ENCODE measurements at regions not wholly inside any gene's neighbourhood (a gene's known extent, or its start where the extent isn't known, plus 50 kb on each side); places are given as distances from the start of the nearest gene placed in this dataset.

- no peak for TF ChIP-seq CTCF (conservative IDR thresholded peaks at IDR 0.05)
- TF ChIP-seq ZFX (IDR thresholded peaks at IDR 0.05): no peak
These were observed 1332.0 kb upstream of the PCDH20 start for GRCh38 chr13:62747629-62748028.

All from C4-2B (cell line).